ENCODE measurements at regions not wholly inside any gene's neighbourhood (a gene's known extent, or its start where the extent isn't known, plus 50 kb on each side); places are given as distances from the start of the nearest gene placed in this dataset.
A peak's percentile ranks its signal among the peaks of the same experiment; 100 is the strongest.
"Not testable (repeated sequence)": the region's sequence is repeated elsewhere in the genome, so short reads cannot be mapped to it uniquely, and the experiment has no call there.

DNA sequence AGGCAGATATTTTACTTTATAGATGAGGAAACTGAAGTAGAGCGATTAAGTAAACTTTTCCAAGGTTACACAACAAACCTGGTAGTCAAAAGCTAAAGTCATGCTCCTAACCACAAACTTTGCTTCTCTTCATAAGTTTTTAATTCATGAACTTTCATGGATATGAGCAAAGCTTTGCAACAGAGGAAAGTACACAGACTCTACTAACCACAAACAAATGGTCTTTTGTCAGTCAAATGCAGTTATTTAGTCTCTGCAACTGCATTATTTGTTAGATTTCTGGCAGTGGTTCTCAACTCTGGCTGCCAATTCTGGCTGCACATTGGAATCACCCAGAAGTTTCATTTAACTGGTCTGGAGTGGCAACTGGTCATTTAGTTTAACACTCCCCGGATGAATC lies 140.6 kb upstream of the TMEM168 start:
- no peak for DNase-seq

- DNase-seq = no peak
Measured at GRCh38 chr7:112929421-112929820, 139.2 kb upstream of the TMEM168 start.

DNA sequence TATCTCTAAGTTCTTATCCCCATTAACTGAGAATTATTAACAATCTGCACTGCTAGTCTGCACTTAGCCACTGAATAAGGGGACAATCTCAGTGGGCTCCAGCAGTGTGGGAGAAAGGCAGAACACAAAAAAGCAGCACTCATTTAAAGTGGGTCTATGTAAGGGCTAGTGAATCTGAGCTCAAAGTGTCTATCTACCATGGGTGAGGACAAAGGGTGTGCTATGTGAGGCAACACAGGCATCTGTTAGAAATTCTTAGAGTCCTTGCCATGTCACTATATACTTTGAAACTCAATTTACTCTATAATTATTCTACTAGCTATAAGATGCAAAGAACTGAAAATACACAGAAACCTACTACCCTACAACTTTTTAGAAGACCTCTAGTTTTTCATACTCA lies 135.8 kb upstream of the TMEM168 start:
- no peak for DNase-seq

DNA sequence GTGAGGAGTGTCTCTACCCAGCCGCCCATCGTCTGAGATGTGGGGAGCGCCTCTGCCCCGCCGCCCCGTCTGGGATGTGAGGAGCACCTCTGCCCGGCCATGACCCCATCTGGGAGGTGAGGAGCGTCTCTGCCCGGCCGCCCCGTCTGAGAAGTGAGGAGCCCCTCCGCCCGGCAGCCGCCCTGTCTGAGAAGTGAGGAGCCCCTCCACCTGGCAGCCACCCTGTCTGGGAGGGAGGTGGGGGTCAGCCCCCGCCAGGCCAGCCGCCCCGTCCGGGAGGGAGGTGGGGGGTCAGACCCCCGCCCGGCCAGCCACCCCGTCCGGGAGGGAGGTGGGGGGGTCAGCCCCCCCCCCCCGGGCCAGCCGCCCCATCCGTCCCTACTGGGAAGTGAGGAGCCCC lies 132.4 kb upstream of the TMEM168 start:
- not testable (repeated sequence) for DNase-seq

- not testable (repeated sequence) for DNase-seq
Measured at GRCh38 chr7:112916431-112916830, 126.2 kb upstream of the TMEM168 start.

DNA sequence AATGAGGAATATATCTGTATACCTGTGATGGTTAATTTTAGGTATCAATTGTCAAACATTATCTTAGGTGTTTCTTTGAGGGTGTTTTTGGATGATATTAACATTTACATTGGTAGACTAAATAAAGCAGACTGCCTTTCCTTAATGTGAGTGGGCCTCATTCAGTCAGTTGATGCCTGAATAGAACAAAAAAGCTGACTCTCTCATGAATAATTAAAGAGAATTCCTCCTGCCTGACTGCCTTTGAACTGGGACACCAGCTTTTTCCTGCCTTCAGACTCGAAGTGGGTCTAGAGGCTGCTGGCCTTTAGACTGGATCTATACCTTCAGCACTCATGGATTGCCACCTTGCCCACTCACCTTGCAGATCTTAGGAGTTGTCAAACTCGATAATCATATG lies 117.9 kb upstream of the TMEM168 start:
- DNase-seq = no peak

- DNase-seq = no peak
Measured at GRCh38 chr7:112907658-112908057, 117.5 kb upstream of the TMEM168 start.

GRCh38 chr7:112905950-112906349 lies 115.8 kb upstream of the TMEM168 start:
- no peak for DNase-seq

- DNase-seq = no peak
Measured at GRCh38 chr7:112905413-112905812, 115.2 kb upstream of the TMEM168 start.

- DNase-seq = peak; percentile 50
Measured at GRCh38 chr7:112898432-112899290, 108.5 kb upstream of the TMEM168 start.

- DNase-seq = no peak
Measured at GRCh38 chr7:112897839-112898431, 107.7 kb upstream of the TMEM168 start.

DNA sequence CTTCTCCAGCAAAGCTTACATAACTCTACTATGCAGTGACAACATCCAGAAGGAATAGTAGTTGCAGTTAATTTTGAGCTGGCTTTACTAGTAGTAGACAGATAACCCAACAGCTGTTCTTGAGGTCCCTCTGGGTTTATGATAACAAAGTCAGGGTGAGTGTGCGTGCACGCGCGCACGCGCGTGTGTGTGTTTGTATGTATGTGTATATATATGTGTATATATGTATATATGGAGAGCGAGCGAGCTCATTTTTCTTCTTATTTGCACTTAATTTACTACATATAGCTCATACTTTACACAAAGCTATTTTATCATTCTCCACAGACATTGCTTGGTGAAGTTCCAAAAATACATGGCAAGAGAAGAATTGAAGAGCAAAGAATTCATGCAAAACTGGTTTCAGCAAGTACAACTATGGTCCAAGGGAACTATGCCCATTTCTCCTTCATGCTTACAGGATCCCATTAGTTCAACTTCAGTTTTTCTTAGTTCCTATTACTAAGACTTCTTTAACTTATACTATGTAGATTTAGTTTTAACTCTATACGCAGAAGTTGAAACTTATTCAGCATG lies 105.9 kb upstream of the TMEM168 start:
- no peak for DNase-seq

DNA sequence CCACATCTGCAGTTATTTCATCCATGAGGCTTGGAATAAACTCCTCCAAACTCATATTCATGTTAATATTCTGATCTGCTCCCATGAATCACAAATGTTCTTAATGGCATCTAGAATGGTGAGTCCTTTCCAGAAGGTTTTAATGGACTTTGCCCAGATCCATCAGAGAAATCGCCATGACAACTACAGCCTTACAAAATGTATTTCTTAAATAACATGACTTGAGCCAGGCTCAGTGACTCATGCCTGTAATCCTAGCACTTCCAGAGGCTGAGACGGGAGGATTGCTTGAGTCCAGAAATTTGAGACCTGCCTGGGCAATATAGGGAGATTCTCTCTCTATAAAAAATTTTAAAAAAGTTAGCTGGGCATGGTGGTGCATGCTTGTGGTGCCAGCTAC lies 102.1 kb upstream of the TMEM168 start:
- DNase-seq = no peak

GRCh38 chr7:112891698-112892097 lies 101.5 kb upstream of the TMEM168 start:
- DNase-seq = no peak

DNA sequence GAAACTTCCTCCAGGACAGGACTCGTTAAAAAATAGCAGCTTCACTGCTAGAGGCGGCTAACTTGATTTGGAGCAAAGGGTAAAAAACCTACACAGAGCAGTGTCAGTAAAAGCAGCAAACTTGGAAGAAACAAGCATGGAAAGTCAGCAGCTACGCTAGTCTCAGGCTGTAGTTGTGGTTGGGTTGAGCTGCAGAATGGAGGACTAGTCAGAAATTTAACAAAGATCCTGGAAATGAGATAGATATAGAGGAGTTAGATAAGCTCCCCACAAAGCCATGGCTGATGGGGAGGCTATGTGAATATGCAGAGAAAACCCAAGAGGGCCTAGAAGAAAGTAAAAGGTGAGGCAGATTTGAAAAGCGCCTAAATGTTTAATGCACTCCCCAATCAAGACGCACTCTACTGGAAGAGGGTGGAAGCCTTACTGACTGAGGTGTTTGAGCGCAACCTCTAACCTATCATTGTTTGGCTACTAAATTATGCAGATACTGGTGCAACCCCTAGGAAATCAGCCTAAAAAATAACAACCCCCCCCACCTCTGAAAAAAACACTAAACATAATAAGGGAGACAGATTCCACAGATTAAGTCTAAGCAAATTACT lies 99.7 kb upstream of the TMEM168 start:
- no peak for DNase-seq

DNA sequence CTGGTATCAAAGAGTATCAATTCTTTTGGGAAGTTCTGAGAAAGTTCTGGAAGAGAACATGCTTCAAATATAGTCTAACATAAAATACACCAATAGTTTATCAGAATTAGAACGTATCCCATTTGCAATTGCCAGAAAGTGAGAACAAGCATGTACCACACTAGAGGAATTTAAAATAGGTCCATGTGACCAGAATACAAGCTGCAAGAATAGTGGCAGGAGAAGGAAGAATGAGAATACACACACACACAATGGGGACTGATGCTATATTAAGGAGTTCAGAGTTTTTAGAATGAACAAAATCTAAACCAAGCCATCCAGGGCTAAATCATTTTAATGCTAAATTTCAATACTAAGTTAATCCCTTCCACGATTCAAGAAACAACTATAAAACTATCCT lies 99.1 kb upstream of the TMEM168 start:
- no peak for DNase-seq

DNA sequence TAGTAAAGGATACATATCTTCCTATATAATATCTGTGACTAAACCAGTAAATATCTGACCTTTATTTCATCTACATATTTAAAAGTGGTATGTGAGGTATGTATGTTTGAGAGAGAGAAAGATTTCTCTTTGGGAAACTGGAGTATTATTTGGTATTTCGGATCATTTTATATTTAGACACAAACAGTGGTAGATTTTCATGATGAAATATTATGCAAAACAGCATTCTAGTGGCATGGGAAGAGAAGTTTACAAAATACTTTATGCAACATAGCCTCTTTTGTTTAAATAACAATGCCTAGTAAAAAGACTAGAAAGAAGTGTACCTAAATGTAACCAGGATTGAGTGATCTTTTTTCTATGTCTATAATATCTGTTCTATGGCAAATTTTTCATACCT lies 98.6 kb upstream of the TMEM168 start:
- no peak for DNase-seq

- no peak for DNase-seq
Measured at GRCh38 chr7:112887976-112888375, 97.8 kb upstream of the TMEM168 start.

DNA sequence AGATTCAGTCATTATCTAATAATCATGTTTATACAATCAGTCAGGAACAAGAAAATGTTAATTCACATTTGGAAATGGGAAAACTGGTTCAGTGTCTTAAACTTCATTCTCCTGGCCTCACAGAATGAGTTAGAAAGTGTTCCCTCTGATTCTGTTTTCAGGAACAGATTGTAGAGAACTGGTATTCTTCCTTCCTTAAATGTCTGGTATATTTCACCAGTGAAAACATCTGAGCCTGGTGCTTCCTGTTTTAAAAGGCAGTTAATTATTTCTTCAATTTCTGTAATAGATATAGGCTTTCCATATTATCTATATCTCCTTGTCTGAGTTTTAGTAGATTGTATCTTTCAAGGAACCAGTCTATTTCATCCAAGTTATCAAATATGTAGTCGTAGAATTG lies 97.1 kb upstream of the TMEM168 start:
- DNase-seq = no peak

- no peak for DNase-seq
Measured at GRCh38 chr7:112886208-112886607, 96.0 kb upstream of the TMEM168 start.

- DNase-seq = no peak
Measured at GRCh38 chr7:112882991-112883390, 92.8 kb upstream of the TMEM168 start.

DNA sequence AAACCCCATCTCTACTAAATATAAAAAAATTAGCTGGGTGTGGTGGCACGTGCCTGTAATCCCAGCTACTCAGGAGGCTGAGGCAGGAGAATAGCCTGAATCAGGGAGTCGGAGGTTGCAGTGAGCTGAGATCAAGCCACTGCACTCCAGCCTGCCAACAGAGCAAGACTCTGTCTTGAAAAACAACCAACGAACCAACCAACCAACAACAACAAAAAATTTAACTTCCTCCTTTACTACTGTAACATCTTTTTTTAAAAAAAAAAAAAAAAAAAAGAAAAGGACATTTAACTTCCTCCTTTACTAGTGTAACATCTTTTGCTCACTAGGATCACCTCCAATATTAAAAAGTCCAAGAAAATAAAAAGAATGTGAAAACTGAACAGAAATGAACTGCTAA lies 92.3 kb upstream of the TMEM168 start:
- DNase-seq = no peak

DNA sequence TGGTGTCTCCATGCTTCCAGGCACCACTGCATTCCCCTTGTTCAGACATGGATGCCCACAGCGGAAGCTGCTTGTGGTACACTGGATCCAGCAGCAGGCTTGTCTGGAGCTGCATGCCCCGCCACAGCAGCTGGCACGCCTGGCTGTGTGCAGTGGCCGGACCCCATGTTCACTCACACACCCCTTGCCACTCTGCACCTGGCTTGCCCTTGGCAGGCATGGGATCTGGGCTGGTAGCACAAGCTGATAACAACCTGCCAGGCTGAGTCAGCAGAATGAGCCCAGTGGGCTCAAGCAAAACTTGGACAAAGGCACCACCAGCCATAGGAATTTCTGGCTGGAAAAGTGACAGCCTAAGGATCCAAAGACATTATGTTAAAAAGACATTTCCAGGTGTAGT lies 91.8 kb upstream of the TMEM168 start:
- DNase-seq = no peak
